Upper lobe of right lung (tissue), 1 donor: ENCODE measurements at regions not wholly inside any gene's neighbourhood (a gene's known extent, or its start where the extent isn't known, plus 50 kb on each side); places are given as distances from the start of the nearest gene placed in this dataset.
"Not testable (repeated sequence)": the region's sequence is repeated elsewhere in the genome, so short reads cannot be mapped to it uniquely, and the experiment has no call there.

Experiments used
- ATAC-seq: fragments of 200-7000 bp; cut with Tn5 transposase; one replicate; pipeline ENCODE4 v1.9.1; 2020; ENCODE audit warnings: mild to moderate bottlenecking, moderate library complexity
- DNase-seq: peaks from one replicate; pipeline ENCODE4 v3.0.0-alpha.2; 2020
- H3K27ac ChIP-seq: fragments of 200-600 bp; one replicate; pipeline ENCODE4 v1.8.0; 2022
- H3K27me3 ChIP-seq: fragments of 200-600 bp; one replicate; pipeline ENCODE4 v1.8.0; 2022; ENCODE audit warnings: mild to moderate bottlenecking
- H3K36me3 ChIP-seq: fragments of 200-600 bp; one replicate; pipeline ENCODE4 v1.8.0; 2022
- H3K4me1 ChIP-seq: fragments of 200-600 bp; one replicate; pipeline ENCODE4 v1.8.0; 2022
- H3K4me3 ChIP-seq: fragments of 200-600 bp; one replicate; pipeline ENCODE4 v1.8.0; 2022; ENCODE audit warnings: mild to moderate bottlenecking
- H3K9me3 ChIP-seq: fragments of 200-600 bp; one replicate; pipeline ENCODE4 v1.8.0; 2022
- CTCF ChIP-seq: fragments of 200-600 bp; IDR thresholded peaks from one replicate; pipeline ENCODE4 v1.8.0; 2022; ENCODE audit warnings: antibody characterized with exemption
- intact Hi-C: fragments of 100-400 bp; cut with DNase I; formaldehyde crosslinking; loops from one replicate; pipeline ENCODE4 v1.11.0; 2022
- donor health status: DM: no; HTN: yes; CAD: no; lungs with severe emphysema.

DNA sequence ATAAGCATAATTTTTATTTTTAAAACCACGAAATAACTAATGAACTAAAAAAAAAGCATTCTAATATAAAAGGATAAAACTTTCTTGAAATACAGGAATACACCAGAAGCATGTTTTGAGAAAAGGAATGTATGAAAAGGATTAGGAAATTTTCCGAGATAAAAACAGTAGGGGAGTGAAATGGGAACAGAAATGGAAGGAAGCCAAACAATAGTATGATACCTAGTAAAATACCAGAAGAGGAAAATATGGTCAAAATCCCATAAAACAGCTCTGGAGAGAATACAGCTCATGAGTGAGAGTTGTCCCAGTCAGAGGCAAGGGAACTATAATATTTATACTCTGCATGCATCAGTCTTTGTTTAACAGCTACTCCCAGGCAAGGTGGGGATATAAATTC, 1016.2 kb downstream of the SLC6A15 start:
- H3K9me3 ChIP-seq: no peaks in the 10 kb centered on the region
- no peak overlapping the region for H3K4me3 ChIP-seq
- no peaks in the 10 kb centered on the region for H3K4me1 ChIP-seq
- no peaks in the 10 kb centered on the region for H3K36me3 ChIP-seq
- ATAC-seq (no peak), DNase-seq (no peak)
- intact Hi-C loops: no loop called here
- no peak overlapping the region for H3K27ac ChIP-seq
- TF ChIP-seq CTCF: no peak
- H3K27me3 ChIP-seq: no peaks in the 10 kb centered on the region

- no peak for TF ChIP-seq CTCF
- H3K4me3 ChIP-seq: no peak overlapping the region
- no peaks in the 10 kb centered on the region for H3K4me1 ChIP-seq
- DNase-seq (no peak), ATAC-seq (no peak)
- no peaks in the 10 kb centered on the region for H3K36me3 ChIP-seq
- H3K9me3 ChIP-seq: no peaks in the 10 kb centered on the region
- H3K27me3 ChIP-seq: no peaks in the 10 kb centered on the region
- intact Hi-C loops: no loop called here
- no peak overlapping the region for H3K27ac ChIP-seq
These were observed 1019.5 kb downstream of the SLC6A15 start for GRCh38 chr12:83893101-83893500.

DNA sequence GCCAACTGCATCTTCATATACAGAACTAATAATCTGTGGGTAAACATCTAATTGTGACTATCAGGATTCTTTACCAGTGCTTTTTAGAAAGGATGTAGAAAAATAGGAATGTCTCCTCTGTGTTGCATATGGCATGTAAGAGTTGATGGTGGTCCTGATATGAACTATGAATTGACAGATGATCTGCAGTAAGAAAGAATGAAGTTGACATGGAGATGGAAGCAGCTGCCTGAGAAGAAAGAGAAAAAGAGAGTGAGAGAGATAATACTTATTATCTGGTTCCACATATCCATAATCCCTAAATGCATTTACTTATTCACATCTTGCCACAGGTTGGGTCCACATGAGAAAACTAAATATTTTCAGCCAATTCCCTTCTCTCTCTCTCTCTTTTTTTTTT, 1022.9 kb downstream of the SLC6A15 start:
- H3K27me3 ChIP-seq: no peaks in the 10 kb centered on the region
- no peak overlapping the region for H3K4me3 ChIP-seq
- intact Hi-C loops: no loop called here
- ATAC-seq (no peak), DNase-seq (no peak)
- H3K4me1 ChIP-seq: no peaks in the 10 kb centered on the region
- H3K27ac ChIP-seq: no peak overlapping the region
- TF ChIP-seq CTCF: no peak
- H3K36me3 ChIP-seq: no peaks in the 10 kb centered on the region
- no peaks in the 10 kb centered on the region for H3K9me3 ChIP-seq

DNA sequence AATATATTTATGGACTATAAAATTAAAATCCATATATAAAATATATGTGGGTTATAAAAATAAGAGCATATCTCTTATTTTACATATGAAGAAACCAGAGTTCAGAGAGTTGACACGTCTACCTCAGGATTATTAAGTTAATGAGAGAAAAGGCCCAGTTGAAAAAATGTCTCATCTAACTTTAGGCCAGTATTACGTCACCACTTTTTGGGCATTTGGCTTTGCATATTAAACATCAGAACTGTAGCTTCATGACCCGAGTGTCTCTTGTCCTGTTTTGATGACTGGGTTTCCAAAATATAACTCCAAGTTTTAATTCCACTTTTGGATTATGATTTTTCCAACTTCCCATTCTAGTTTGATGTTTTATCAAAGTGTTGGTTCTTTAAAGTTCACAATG, 1026.1 kb downstream of the SLC6A15 start:
- intact Hi-C loops: no loop called here
- no peak for TF ChIP-seq CTCF

DNA sequence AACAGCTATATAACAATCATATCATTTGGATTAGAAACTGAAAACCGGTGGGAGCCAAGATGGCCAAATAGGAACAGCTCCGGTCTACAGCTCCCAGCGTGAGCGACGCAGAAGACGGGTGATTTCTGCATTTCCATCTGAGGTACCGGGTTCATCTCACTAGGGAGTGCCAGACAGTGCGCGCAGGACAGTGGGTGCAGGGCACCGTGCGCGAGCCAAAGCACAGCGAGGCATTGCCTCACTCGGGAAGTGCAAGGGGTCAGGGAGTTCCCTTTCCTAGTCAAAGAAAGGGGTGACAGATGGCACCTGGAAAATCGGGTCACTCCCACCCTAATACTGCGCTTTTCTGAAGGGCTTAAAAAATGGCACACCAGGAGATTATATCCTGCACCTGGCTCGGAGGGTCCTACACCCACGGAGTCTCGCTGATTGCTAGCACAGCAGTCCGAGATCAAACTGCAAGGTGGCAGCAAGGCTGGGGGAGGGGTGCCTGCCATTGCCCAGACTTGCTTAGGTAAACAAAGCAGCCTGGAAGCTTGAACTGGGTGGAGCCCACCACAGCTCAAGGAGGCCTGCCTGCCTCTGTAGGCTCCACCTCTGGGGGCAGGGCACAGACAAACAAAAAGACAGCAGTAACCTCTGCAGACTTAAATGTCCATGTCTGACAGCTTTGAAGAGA, 1041.5 kb downstream of the SLC6A15 start:
- H3K9me3 ChIP-seq, intact Hi-C loops, DNase-seq, H3K27me3 ChIP-seq, H3K4me1 ChIP-seq, H3K27ac ChIP-seq, ATAC-seq, H3K36me3 ChIP-seq, H3K4me3 ChIP-seq: not testable (repeated sequence)

More for the DNA sequence above, 1026.1 kb downstream of the SLC6A15 start:
- no peak overlapping the region for H3K27ac ChIP-seq
- H3K36me3 ChIP-seq: no peaks in the 10 kb centered on the region
- no peak for ATAC-seq
- H3K27me3 ChIP-seq: no peaks in the 10 kb centered on the region
- no peaks in the 10 kb centered on the region for H3K9me3 ChIP-seq
- DNase-seq: no peak
- no peaks in the 10 kb centered on the region for H3K4me1 ChIP-seq
- no peak overlapping the region for H3K4me3 ChIP-seq

DNA sequence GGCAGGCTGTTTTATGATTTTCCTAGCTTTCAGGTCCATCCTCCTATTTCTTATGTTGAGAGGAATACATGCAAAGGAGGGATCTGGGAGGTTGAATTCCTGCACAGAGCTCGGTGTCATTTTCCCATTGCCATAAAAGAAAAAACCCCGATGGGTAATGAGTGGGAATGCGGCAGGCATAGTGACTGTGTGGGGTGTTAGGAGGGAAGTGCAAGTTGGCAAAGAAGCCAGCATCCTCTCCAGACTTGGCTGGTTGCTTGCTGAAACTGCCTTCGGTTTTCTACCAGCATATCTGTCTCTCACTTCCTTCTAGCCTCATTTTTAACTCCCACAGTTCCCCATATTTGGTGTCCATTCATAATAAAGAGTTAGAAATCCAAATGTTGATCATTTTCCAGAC, 1046.1 kb downstream of the SLC6A15 start:
- Histone ChIP-seq H3K9me3 (no peaks in the 10 kb centered on the region), H3K4me1 (no peaks in the 10 kb centered on the region), H3K36me3 (no peaks in the 10 kb centered on the region), H3K27ac (no peak overlapping the region), H3K27me3 (no peaks in the 10 kb centered on the region), H3K4me3 (no peak overlapping the region)
- intact Hi-C loops: no loop called here
- TF ChIP-seq CTCF: no peak
- ATAC-seq: no peak
- DNase-seq: no peak
